Body of pancreas (tissue), 4 donors: ENCODE measurements at regions not wholly inside any gene's neighbourhood (a gene's known extent, or its start where the extent isn't known, plus 50 kb on each side); places are given as distances from the start of the nearest gene placed in this dataset.
A peak's percentile ranks its signal among the peaks of the same experiment; 100 is the strongest.
"Not testable (repeated sequence)": the region's sequence is repeated elsewhere in the genome, so short reads cannot be mapped to it uniquely, and the experiment has no call there.

ENCODE experiments used
- ATAC-seq: fragments of 150-250 bp; one replicate; pipeline ENCODE4 v1.9.1; 2016
- DNase-seq, 4 donors: peaks; one replicate each; pipeline ENCODE4 v3.0.0-alpha.2; 2019
- H3K27ac ChIP-seq, 4 donors: fragments of 200-600 bp; sonication (generic); 1 replicate in 3 of 4; 2 replicates in 1 of 4; pipeline versions ENCODE4 v1.5.1 to v1.6.1; 2016 to 2019; ENCODE audit warnings: mild to moderate bottlenecking in 1 of 4, mixed read lengths in 1 of 4, moderate library complexity in 1 of 4
- H3K27me3 ChIP-seq, 2 donors: fragments of 200-600 bp; sonication (generic); one replicate each; pipeline ENCODE4 v1.6.0; 2016; ENCODE audit warnings: mild to moderate bottlenecking in 1 of 2
- H3K36me3 ChIP-seq, 2 donors: fragments of 200-600 bp; sonication (generic); replicated peaks in 1 of 2; 2 replicates each; pipeline ENCODE4 v1.5.1; 2016; ENCODE audit warnings: low read depth in 2 of 2; ENCODE audit not compliant: insufficient read depth in 1 of 2
- H3K4me1 ChIP-seq: fragments of 200-600 bp; sonication (generic); one replicate; pipeline ENCODE4 v1.6.0; 2016
- H3K4me3 ChIP-seq, 2 donors: fragments of 200-600 bp; sonication (generic); 1 replicate in 1 of 2; 2 replicates in 1 of 2; pipeline ENCODE4 v1.5.1; 2016 to 2019
- H3K9me3 ChIP-seq, 3 donors: fragments of 200-600 bp; sonication (generic); 1 replicate in 2 of 3; 2 replicates in 1 of 3; pipeline ENCODE4 v1.5.1; 2016
- POLR2A ChIP-seq, 3 donors: fragments of 450-650 bp; IDR thresholded peaks; one replicate each; pipeline ENCODE4 v1.6.1; 2016; ENCODE audit warnings: antibody characterized with exemption in 3 of 3, mild to moderate bottlenecking in 2 of 3
- WGBS, 2 donors: methylation state at CpG; one replicate each; pipeline ENCODE4 v1.1.5; 2017; 5-methylcytosine and 5-hydroxymethylcytosine counted together
- intact Hi-C: fragments of 100-400 bp; cut with DNase I; formaldehyde crosslinking; loops from one replicate; pipeline ENCODE4 v1.15.1; 2023
- TF ChIP-seq, protein P1 (sequence below), 7 experiments: fragments of 450-650 bp in 4 of 7; fragments of 200-600 bp in 3 of 7; sonication (generic) in 3 of 7; IDR thresholded peaks; one replicate each; pipeline ENCODE4 v1.5.1; 2016 to 2019; ENCODE audit warnings: antibody characterized with exemption in 7 of 7

GRCh38 chr4:177185579-177185978 is 124.1 kb upstream of the NEIL3 start:
- TF ChIP-seq, protein P1, sequence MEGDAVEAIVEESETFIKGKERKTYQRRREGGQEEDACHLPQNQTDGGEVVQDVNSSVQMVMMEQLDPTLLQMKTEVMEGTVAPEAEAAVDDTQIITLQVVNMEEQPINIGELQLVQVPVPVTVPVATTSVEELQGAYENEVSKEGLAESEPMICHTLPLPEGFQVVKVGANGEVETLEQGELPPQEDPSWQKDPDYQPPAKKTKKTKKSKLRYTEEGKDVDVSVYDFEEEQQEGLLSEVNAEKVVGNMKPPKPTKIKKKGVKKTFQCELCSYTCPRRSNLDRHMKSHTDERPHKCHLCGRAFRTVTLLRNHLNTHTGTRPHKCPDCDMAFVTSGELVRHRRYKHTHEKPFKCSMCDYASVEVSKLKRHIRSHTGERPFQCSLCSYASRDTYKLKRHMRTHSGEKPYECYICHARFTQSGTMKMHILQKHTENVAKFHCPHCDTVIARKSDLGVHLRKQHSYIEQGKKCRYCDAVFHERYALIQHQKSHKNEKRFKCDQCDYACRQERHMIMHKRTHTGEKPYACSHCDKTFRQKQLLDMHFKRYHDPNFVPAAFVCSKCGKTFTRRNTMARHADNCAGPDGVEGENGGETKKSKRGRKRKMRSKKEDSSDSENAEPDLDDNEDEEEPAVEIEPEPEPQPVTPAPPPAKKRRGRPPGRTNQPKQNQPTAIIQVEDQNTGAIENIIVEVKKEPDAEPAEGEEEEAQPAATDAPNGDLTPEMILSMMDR (IDR thresholded peaks at IDR 0.05), result no peak
- TF ChIP-seq POLR2A (IDR thresholded peaks at IDR 0.05), result no peak
- DNase-seq (no peak), ATAC-seq (no peak)
- H3K4me3 ChIP-seq, result no peak overlapping the region
- H3K27me3 ChIP-seq, result no peaks in the 10 kb centered on the region
- no peaks in the 10 kb centered on the region for H3K36me3 ChIP-seq
- 60 to 65% methylated on average over 2 of the region's 2 CpGs for whole genome bisulfite sequencing, 2 donors
- H3K9me3 ChIP-seq, result no peaks in the 10 kb centered on the region
- no peaks in the 10 kb centered on the region for H3K4me1 ChIP-seq
- intact Hi-C loops, result no loop called here
- no peak overlapping the region for H3K27ac ChIP-seq

- DNase-seq (no peak), ATAC-seq (no peak)
- intact Hi-C loops, result no loop called here
- no peaks in the 10 kb centered on the region for H3K4me1 ChIP-seq
- H3K4me3 ChIP-seq, result no peak overlapping the region
- H3K9me3 ChIP-seq, result no peaks in the 10 kb centered on the region
- H3K27me3 ChIP-seq, result no peaks in the 10 kb centered on the region
- H3K36me3 ChIP-seq, result no peaks in the 10 kb centered on the region
- no peak overlapping the region for H3K27ac ChIP-seq
- TF ChIP-seq POLR2A (IDR thresholded peaks at IDR 0.05), result no peak
- TF ChIP-seq, protein P1 (IDR thresholded peaks at IDR 0.05), result no peak
- 27 to 42% methylated on average over 2 of the region's 2 CpGs for WGBS, 2 donors
These were observed 122.3 kb upstream of the NEIL3 start for GRCh38 chr4:177187371-177187770.

- Histone ChIP-seq H3K36me3 (no peaks in the 10 kb centered on the region), H3K4me1 (no peaks in the 10 kb centered on the region), H3K9me3 (no peaks in the 10 kb centered on the region), H3K4me3 (no peak overlapping the region), H3K27ac (peak overlapping the region in 1 of 4 donors; percentile 26), H3K27me3 (no peaks in the 10 kb centered on the region)
- 17 to 20% methylated on average over 3 of the region's 3 CpGs for WGBS, 2 donors
- intact Hi-C loops, result no loop called here
- TF ChIP-seq POLR2A (IDR thresholded peaks at IDR 0.05), result no peak
- TF ChIP-seq, protein P1 (IDR thresholded peaks at IDR 0.05), result no peak
- ATAC-seq (no peak), DNase-seq (no peak)
These were observed 118.6 kb upstream of the NEIL3 start for GRCh38 chr4:177190995-177191580.

GRCh38 chr4:177191586-177191985 is 118.1 kb upstream of the NEIL3 start:
- no peaks in the 10 kb centered on the region for H3K4me1 ChIP-seq
- ATAC-seq (no peak), DNase-seq (no peak)
- no peaks in the 10 kb centered on the region for H3K9me3 ChIP-seq
- WGBS, 2 donors, result 57 to 65% methylated on average over 4 of the region's 4 CpGs
- TF ChIP-seq, protein P1 (IDR thresholded peaks at IDR 0.05), result no peak
- TF ChIP-seq POLR2A (IDR thresholded peaks at IDR 0.05), result no peak
- intact Hi-C loops, result no loop called here
- H3K36me3 ChIP-seq, result no peaks in the 10 kb centered on the region
- peak overlapping the region in 1 of 4 donors; percentile 26 for H3K27ac ChIP-seq
- no peaks in the 10 kb centered on the region for H3K27me3 ChIP-seq
- H3K4me3 ChIP-seq, result no peak overlapping the region

DNA sequence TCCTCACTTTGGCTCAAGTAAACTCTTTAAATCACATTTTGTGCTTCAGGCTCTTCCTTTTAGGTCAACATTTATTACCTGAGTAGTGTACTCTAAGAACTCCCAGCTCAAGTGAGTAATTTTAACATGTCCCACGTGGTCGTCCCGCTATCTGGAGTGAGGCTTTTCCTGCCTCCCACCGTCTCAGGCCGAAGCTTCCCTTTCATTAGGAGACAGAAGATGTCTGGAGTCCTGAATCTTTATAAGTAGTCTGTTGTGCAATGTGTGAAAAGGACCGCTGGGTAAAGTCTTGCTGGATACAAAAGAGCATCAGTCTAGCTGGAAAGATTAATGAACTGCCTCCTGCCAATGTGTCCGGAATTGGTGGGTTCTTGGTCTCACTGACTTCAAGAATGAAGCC is 117.7 kb upstream of the NEIL3 start:
- intact Hi-C loops, result no loop called here
- TF ChIP-seq, protein P1 (IDR thresholded peaks at IDR 0.05), result no peak
- TF ChIP-seq POLR2A (IDR thresholded peaks at IDR 0.05), result no peak
- H3K9me3 ChIP-seq, result no peaks in the 10 kb centered on the region
- H3K4me1 ChIP-seq, result no peaks in the 10 kb centered on the region
- 70 to 75% methylated on average over 7 of the region's 7 CpGs for WGBS, 2 donors
- H3K27ac ChIP-seq, result no peak overlapping the region
- DNase-seq (no peak), ATAC-seq (no peak)
- H3K4me3 ChIP-seq, result no peak overlapping the region
- H3K36me3 ChIP-seq, result no peaks in the 10 kb centered on the region
- no peaks in the 10 kb centered on the region for H3K27me3 ChIP-seq

DNA sequence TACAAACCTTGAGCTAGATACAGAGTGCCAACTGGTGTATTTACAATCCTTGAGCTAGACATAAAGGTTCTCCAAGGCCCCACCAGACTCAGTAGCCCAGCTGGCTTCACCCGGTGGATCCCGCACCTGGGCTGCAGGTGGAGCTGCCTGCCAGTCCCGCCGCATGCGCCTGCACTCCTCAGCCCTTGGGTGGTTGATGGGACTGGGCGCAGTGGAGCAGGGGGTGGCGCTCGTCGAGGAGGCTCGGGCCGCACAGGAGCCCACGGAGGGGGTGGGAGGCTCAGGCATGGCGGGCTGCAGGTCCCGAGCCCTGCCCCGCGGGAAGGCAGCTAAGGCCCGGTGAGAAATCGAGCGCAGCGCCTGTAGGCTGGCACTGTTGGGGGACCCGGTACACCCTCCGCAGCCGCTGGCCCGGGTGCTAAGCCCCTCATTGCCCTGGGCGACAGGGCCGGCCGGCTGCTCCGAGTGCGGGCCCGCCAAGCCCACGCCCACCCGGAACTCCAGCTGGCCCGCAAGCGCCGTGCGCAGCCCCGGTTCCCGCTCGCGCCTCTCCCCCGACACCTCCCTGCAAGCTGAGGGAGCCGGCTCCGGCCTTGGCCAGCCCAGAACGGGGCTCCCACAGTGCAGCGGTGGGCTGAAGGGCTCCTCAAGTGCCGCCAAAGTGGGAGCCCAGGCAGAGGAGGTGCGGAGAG is 116.5 kb upstream of the NEIL3 start:
- ATAC-seq, H3K36me3 ChIP-seq, H3K9me3 ChIP-seq, DNase-seq, H3K27ac ChIP-seq, intact Hi-C loops, H3K27me3 ChIP-seq, H3K4me1 ChIP-seq, H3K4me3 ChIP-seq: not testable (repeated sequence)
- WGBS, 2 donors, result 95 to 97% methylated on average over 16 to 36 of the region's 47 CpGs
